Neural cell (in vitro differentiated cells): ENCODE measurements at regions not wholly inside any gene's neighbourhood (a gene's known extent, or its start where the extent isn't known, plus 50 kb on each side); places are given as distances from the start of the nearest gene placed in this dataset.

Source experiments
- H2AFZ ChIP-seq: fragments of 200-600, 300-800 bp; sonication (generic), shearing (Covaris generic); 2 replicates; pipeline ENCODE4 v1.6.0; 2014; ENCODE audit warnings: low read depth, mild to moderate bottlenecking, antibody characterized with exemption, low read length, moderate library complexity
- H3F3A ChIP-seq: fragments of 200-600 bp; shearing (Covaris generic); 2 replicates; pipeline ENCODE4 v1.6.1; 2016; ENCODE audit warnings: mild to moderate bottlenecking, moderate library complexity, mixed read lengths, antibody characterized with exemption, low read length; ENCODE audit not compliant: insufficient read depth, poor library complexity, severe bottlenecking
- H3K27ac ChIP-seq: fragments of 200-600, 300-800 bp; sonication (generic), shearing (Covaris generic); 2 replicates; pipeline ENCODE4 v1.5.1; 2014; ENCODE audit warnings: mild to moderate bottlenecking, low read length, moderate library complexity
- H3K27me3 ChIP-seq: fragments of 300-800, 200-600 bp; sonication (generic), shearing (Covaris generic); 2 replicates; pipeline ENCODE4 v1.6.0; 2014; ENCODE audit warnings: mild to moderate bottlenecking, low read depth, low read length, moderate library complexity; ENCODE audit not compliant: insufficient read depth
- H3K36me3 ChIP-seq: fragments of 300-800, 200-600 bp; sonication (generic), shearing (Covaris generic); 2 replicates; pipeline ENCODE4 v1.5.1; 2014; ENCODE audit warnings: mild to moderate bottlenecking, antibody characterized with exemption, low read length, moderate library complexity; ENCODE audit not compliant: insufficient read depth
- H3K4me2 ChIP-seq: fragments of 300-800, 200-600 bp; sonication (generic), shearing (Covaris generic); 2 replicates; pipeline ENCODE4 v1.6.0; 2014; ENCODE audit warnings: mild to moderate bottlenecking, low read length
- H3K4me3 ChIP-seq: fragments of 300-800, 200-600 bp; sonication (generic), shearing (Covaris generic); 2 replicates; pipeline ENCODE4 v1.5.1; 2014; ENCODE audit warnings: mild to moderate bottlenecking, low read length, moderate library complexity
- H3K79me2 ChIP-seq: fragments of 200-600 bp; shearing (Covaris generic); replicated peaks from 2 replicates; pipeline ENCODE4 v1.6.0; 2014; ENCODE audit warnings: mild to moderate bottlenecking, low read length, moderate library complexity; ENCODE audit not compliant: insufficient read depth
- H3K9ac ChIP-seq: fragments of 300-800, 200-600 bp; sonication (generic), shearing (Covaris generic); 2 replicates; pipeline ENCODE4 v1.6.1; 2016; ENCODE audit warnings: mild to moderate bottlenecking, low read length, mixed read lengths
- H3K9me2 ChIP-seq: fragments of 200-600 bp; shearing (Covaris generic); 2 replicates; pipeline ENCODE4 v1.6.1; 2016; ENCODE audit warnings: mild to moderate bottlenecking, low read length, mixed read lengths; ENCODE audit not compliant: insufficient read depth
- H3K9me3 ChIP-seq: fragments of 200-600, 300-800 bp; sonication (generic), shearing (Covaris generic); 2 replicates; pipeline ENCODE4 v1.6.1; 2016; ENCODE audit warnings: mild to moderate bottlenecking, mixed run types, low read length, moderate library complexity, mixed read lengths
- H4K20me1 ChIP-seq: fragments of 200-600 bp; shearing (Covaris generic); 2 replicates; pipeline ENCODE4 v1.6.1; 2016; ENCODE audit warnings: mild to moderate bottlenecking, mixed run types; ENCODE audit not compliant: insufficient read depth
- CTCF ChIP-seq: fragments of 450-650 bp; IDR thresholded peaks from 2 replicates; pipeline ENCODE4 v1.5.1; 2014; ENCODE audit warnings: antibody characterized with exemption, mild to moderate bottlenecking, moderate library complexity; ENCODE audit not compliant: poor library complexity, severe bottlenecking
- MXI1 ChIP-seq: fragments of 450-650 bp; conservative IDR thresholded peaks from 2 replicates; pipeline ENCODE4 v1.6.1; 2014; ENCODE audit warnings: antibody characterized with exemption, mild to moderate bottlenecking; ENCODE audit not compliant: poor library complexity, severe bottlenecking
- RAD21 ChIP-seq: fragments of 450-650 bp; conservative IDR thresholded peaks from 2 replicates; pipeline ENCODE4 v1.6.1; 2014; ENCODE audit warnings: antibody characterized with exemption, mild to moderate bottlenecking, moderate library complexity
- TF ChIP-seq, protein P1 (sequence below): IDR thresholded peaks from 2 replicates; pipeline ENCODE4 v1.6.1; 2012; ENCODE audit warnings: borderline replicate concordance

- Histone ChIP-seq H3K4me2 (no peak overlapping the region), H3K4me3 (no peak overlapping the region), H3K36me3 (no peaks in the 10 kb centered on the region), H3K79me2 (no peaks in the 10 kb centered on the region), H3F3A (no peaks in the 10 kb centered on the region), H4K20me1 (no peaks in the 10 kb centered on the region), H3K9me2 (no peaks in the 10 kb centered on the region), H3K9ac (no peak overlapping the region), H3K27me3 (no peaks in the 10 kb centered on the region), H3K9me3 (no peaks in the 10 kb centered on the region), H3K27ac (no peak overlapping the region), H2AFZ (no peak overlapping the region)
- TF ChIP-seq CTCF, result no peak
These were observed 166.8 kb upstream of the RUNX1 start for GRCh38 chr21:35215870-35216269.

GRCh38 chr21:35212393-35213127 is 163.5 kb upstream of the RUNX1 start:
- Histone ChIP-seq H3K4me2 (no peak overlapping the region), H3K9me2 (no peaks in the 10 kb centered on the region), H3F3A (no peaks in the 10 kb centered on the region), H3K27ac (no peak overlapping the region), H4K20me1 (no peaks in the 10 kb centered on the region), H3K9me3 (no peaks in the 10 kb centered on the region), H2AFZ (no peak overlapping the region), H3K9ac (no peak overlapping the region), H3K27me3 (no peaks in the 10 kb centered on the region), H3K4me3 (no peak overlapping the region), H3K79me2 (no peaks in the 10 kb centered on the region), H3K36me3 (no peaks in the 10 kb centered on the region)
- TF ChIP-seq, protein P1, sequence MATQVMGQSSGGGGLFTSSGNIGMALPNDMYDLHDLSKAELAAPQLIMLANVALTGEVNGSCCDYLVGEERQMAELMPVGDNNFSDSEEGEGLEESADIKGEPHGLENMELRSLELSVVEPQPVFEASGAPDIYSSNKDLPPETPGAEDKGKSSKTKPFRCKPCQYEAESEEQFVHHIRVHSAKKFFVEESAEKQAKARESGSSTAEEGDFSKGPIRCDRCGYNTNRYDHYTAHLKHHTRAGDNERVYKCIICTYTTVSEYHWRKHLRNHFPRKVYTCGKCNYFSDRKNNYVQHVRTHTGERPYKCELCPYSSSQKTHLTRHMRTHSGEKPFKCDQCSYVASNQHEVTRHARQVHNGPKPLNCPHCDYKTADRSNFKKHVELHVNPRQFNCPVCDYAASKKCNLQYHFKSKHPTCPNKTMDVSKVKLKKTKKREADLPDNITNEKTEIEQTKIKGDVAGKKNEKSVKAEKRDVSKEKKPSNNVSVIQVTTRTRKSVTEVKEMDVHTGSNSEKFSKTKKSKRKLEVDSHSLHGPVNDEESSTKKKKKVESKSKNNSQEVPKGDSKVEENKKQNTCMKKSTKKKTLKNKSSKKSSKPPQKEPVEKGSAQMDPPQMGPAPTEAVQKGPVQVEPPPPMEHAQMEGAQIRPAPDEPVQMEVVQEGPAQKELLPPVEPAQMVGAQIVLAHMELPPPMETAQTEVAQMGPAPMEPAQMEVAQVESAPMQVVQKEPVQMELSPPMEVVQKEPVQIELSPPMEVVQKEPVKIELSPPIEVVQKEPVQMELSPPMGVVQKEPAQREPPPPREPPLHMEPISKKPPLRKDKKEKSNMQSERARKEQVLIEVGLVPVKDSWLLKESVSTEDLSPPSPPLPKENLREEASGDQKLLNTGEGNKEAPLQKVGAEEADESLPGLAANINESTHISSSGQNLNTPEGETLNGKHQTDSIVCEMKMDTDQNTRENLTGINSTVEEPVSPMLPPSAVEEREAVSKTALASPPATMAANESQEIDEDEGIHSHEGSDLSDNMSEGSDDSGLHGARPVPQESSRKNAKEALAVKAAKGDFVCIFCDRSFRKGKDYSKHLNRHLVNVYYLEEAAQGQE, result no peak
- TF ChIP-seq MXI1, result no peak

GRCh38 chr21:35211782-35212181 is 162.7 kb upstream of the RUNX1 start:
- Histone ChIP-seq H3K27ac (no peak overlapping the region), H2AFZ (no peak overlapping the region), H3K9me3 (no peaks in the 10 kb centered on the region), H3F3A (no peaks in the 10 kb centered on the region), H3K36me3 (no peaks in the 10 kb centered on the region), H3K4me3 (no peak overlapping the region), H3K9ac (no peak overlapping the region), H4K20me1 (no peaks in the 10 kb centered on the region), H3K9me2 (no peaks in the 10 kb centered on the region), H3K4me2 (no peak overlapping the region), H3K79me2 (no peaks in the 10 kb centered on the region), H3K27me3 (no peaks in the 10 kb centered on the region)
- TF ChIP-seq MXI1 (no peak), RAD21 (no peak)
